HUES48 (cell line): ENCODE measurements at regions not wholly inside any gene's neighbourhood (a gene's known extent, or its start where the extent isn't known, plus 50 kb on each side); places are given as distances from the start of the nearest gene placed in this dataset.

Experiments used
- H3K27ac ChIP-seq: one replicate; pipeline ENCODE4 v1.7.0; 2013; ENCODE audit warnings: low read depth, low read length, inconsistent platforms
- H3K27me3 ChIP-seq: 2 replicates; pipeline ENCODE4 v1.6.1; 2013; ENCODE audit warnings: mild to moderate bottlenecking, low read length; ENCODE audit not compliant: control insufficient read depth, insufficient read depth
- H3K36me3 ChIP-seq: 2 replicates; pipeline ENCODE4 v1.6.1; 2013; ENCODE audit warnings: low read length; ENCODE audit not compliant: control insufficient read depth, insufficient read depth
- H3K4me1 ChIP-seq: 2 replicates; pipeline ENCODE4 v1.6.1; 2013; ENCODE audit warnings: mild to moderate bottlenecking, low read length; ENCODE audit not compliant: control insufficient read depth, insufficient read depth
- H3K4me3 ChIP-seq: 2 replicates; pipeline ENCODE4 v1.5.1; 2013; ENCODE audit warnings: mild to moderate bottlenecking, low read depth, low read length
- H3K9ac ChIP-seq: 2 replicates; pipeline ENCODE4 v1.6.1; 2013; ENCODE audit warnings: mild to moderate bottlenecking, low read depth, low read length, moderate library complexity
- H3K9me3 ChIP-seq: 2 replicates; pipeline ENCODE4 v1.6.1; 2013; ENCODE audit warnings: low read length; ENCODE audit not compliant: control insufficient read depth, insufficient read depth

- H3K27me3 ChIP-seq = no peaks in the 10 kb centered on the region
- H3K27ac ChIP-seq = no peak overlapping the region
- no peak overlapping the region for H3K4me3 ChIP-seq
- H3K36me3 ChIP-seq = no peaks in the 10 kb centered on the region
- H3K9ac ChIP-seq = no peak overlapping the region
- no peaks in the 10 kb centered on the region for H3K9me3 ChIP-seq
- peaks cover 6% of the 10 kb centered on the region; the same call in 1 of the 2 replicates for H3K4me1 ChIP-seq
These were observed 73.9 kb upstream of the NR5A2 start for GRCh38 chr1:199953651-199954050.

GRCh38 chr1:199954699-199955098, 72.8 kb upstream of the NR5A2 start:
- Histone ChIP-seq H3K4me1 (peaks cover 6% of the 10 kb centered on the region; the same call in 1 of the 2 replicates), H3K9me3 (no peaks in the 10 kb centered on the region), H3K4me3 (no peak overlapping the region), H3K27me3 (no peaks in the 10 kb centered on the region), H3K9ac (no peak overlapping the region), H3K27ac (no peak overlapping the region), H3K36me3 (no peaks in the 10 kb centered on the region)

GRCh38 chr1:199955235-199955634, 72.3 kb upstream of the NR5A2 start:
- H3K27me3 ChIP-seq = no peaks in the 10 kb centered on the region
- H3K9me3 ChIP-seq = no peaks in the 10 kb centered on the region
- H3K4me1 ChIP-seq = peaks cover 6% of the 10 kb centered on the region; the same call in 1 of the 2 replicates
- no peak overlapping the region for H3K4me3 ChIP-seq
- H3K27ac ChIP-seq = no peak overlapping the region
- no peak overlapping the region for H3K9ac ChIP-seq
- no peaks in the 10 kb centered on the region for H3K36me3 ChIP-seq

GRCh38 chr1:199956005-199956404, 71.5 kb upstream of the NR5A2 start:
- Histone ChIP-seq H3K27ac (no peak overlapping the region), H3K27me3 (no peaks in the 10 kb centered on the region), H3K4me1 (peaks cover 6% of the 10 kb centered on the region; the same call in 1 of the 2 replicates), H3K4me3 (no peak overlapping the region), H3K9me3 (no peaks in the 10 kb centered on the region), H3K9ac (no peak overlapping the region), H3K36me3 (no peaks in the 10 kb centered on the region)

GRCh38 chr1:199959033-199959774, 68.3 kb upstream of the NR5A2 start:
- Histone ChIP-seq H3K4me3 (no peak overlapping the region), H3K4me1 (peaks cover 6% of the 10 kb centered on the region; the same call in 1 of the 2 replicates), H3K36me3 (no peaks in the 10 kb centered on the region), H3K9ac (no peak overlapping the region), H3K27ac (no peak overlapping the region), H3K9me3 (no peaks in the 10 kb centered on the region), H3K27me3 (no peaks in the 10 kb centered on the region)

GRCh38 chr1:199959775-199960110, 67.8 kb upstream of the NR5A2 start:
- H3K9me3 ChIP-seq = no peaks in the 10 kb centered on the region
- H3K27ac ChIP-seq = no peak overlapping the region
- H3K4me3 ChIP-seq = no peak overlapping the region
- H3K4me1 ChIP-seq = 0 out of 2 replicates have a peak, but pooled peaks cover 3% of the 10 kb centered on the region
- no peak overlapping the region for H3K9ac ChIP-seq
- no peaks in the 10 kb centered on the region for H3K36me3 ChIP-seq
- no peaks in the 10 kb centered on the region for H3K27me3 ChIP-seq

- Histone ChIP-seq H3K9me3 (no peaks in the 10 kb centered on the region), H3K9ac (no peak overlapping the region), H3K36me3 (no peaks in the 10 kb centered on the region), H3K27me3 (no peaks in the 10 kb centered on the region), H3K4me1 (0 out of 2 replicates have a peak, but pooled peaks cover 2% of the 10 kb centered on the region), H3K4me3 (no peak overlapping the region), H3K27ac (no peak overlapping the region)
These were observed 57.4 kb upstream of the NR5A2 start for GRCh38 chr1:199970125-199970524.

- no peak overlapping the region for H3K27ac ChIP-seq
- peaks cover 29% of the 10 kb centered on the region for H3K4me1 ChIP-seq
- H3K4me3 ChIP-seq = no peak overlapping the region
- 0 out of 2 replicates have a peak overlapping the region, but pooled peaks have one; percentile 13 for H3K9ac ChIP-seq
- no peaks in the 10 kb centered on the region for H3K27me3 ChIP-seq
- no peaks in the 10 kb centered on the region for H3K36me3 ChIP-seq
- H3K9me3 ChIP-seq = no peaks in the 10 kb centered on the region
These were observed 50.9 kb upstream of the NR5A2 start for GRCh38 chr1:199976496-199977144.
